Liver (tissue), 8 donors: ENCODE measurements at regions not wholly inside any gene's neighbourhood (a gene's known extent, or its start where the extent isn't known, plus 50 kb on each side); places are given as distances from the start of the nearest gene placed in this dataset.

Source experiments
- DNase-seq: peaks from one replicate; pipeline ENCODE4 v3.0.0-alpha.2; 2017; ENCODE audit warnings: low spot score
- H3K27ac ChIP-seq, 2 donors: one replicate each; pipeline ENCODE4 v1.7.0; 2013; ENCODE audit warnings: inconsistent platforms in 2 of 2, low read length in 2 of 2, control low read depth in 1 of 2, low read depth in 1 of 2, mild to moderate bottlenecking in 1 of 2
- H3K27me3 ChIP-seq, 4 donors: one replicate each; pipeline versions ENCODE4 v1.6.1 to v1.7.0; 2013; ENCODE audit warnings: low read length in 3 of 4, inconsistent platforms in 1 of 4, mild to moderate bottlenecking in 1 of 4, moderate library complexity in 1 of 4; ENCODE audit not compliant: control insufficient read depth in 4 of 4, insufficient read depth in 4 of 4
- H3K36me3 ChIP-seq, 4 donors: one replicate each; pipeline versions ENCODE4 v1.6.1 to v1.7.0; 2013; ENCODE audit warnings: low read length in 3 of 4, mild to moderate bottlenecking in 3 of 4, low read depth in 1 of 4, moderate library complexity in 1 of 4; ENCODE audit not compliant: control insufficient read depth in 4 of 4, insufficient read depth in 3 of 4
- H3K4me1 ChIP-seq, 4 donors: one replicate each; pipeline versions ENCODE4 v1.6.1 to v1.7.0; 2013; ENCODE audit warnings: low read length in 3 of 4, mild to moderate bottlenecking in 3 of 4, moderate library complexity in 1 of 4; ENCODE audit not compliant: control insufficient read depth in 4 of 4, insufficient read depth in 4 of 4
- H3K4me3 ChIP-seq, 3 donors: one replicate each; pipeline versions ENCODE4 v1.6.1 to v1.7.0; 2013; ENCODE audit warnings: low read length in 3 of 3, control low read depth in 1 of 3, low read depth in 1 of 3, mild to moderate bottlenecking in 1 of 3
- H3K9ac ChIP-seq, 2 donors: one replicate each; pipeline ENCODE4 v1.7.0; 2013; ENCODE audit warnings: low read length in 2 of 2, mild to moderate bottlenecking in 2 of 2, moderate library complexity in 2 of 2, control low read depth in 1 of 2, low read depth in 1 of 2
- H3K9me3 ChIP-seq, 4 donors: one replicate each; pipeline versions ENCODE4 v1.6.1 to v1.7.0; 2013; ENCODE audit warnings: low read length in 3 of 4; ENCODE audit not compliant: control insufficient read depth in 4 of 4
- FOXA1 ChIP-seq: IDR thresholded peaks from 2 replicates; pipeline ENCODE4 v1.6.1; 2016; ENCODE audit warnings: antibody characterized with exemption
- FOXA2 ChIP-seq: IDR thresholded peaks from 2 replicates; pipeline ENCODE4 v1.6.1; 2016; ENCODE audit warnings: antibody characterized with exemption
- GABPA ChIP-seq, 2 donors: IDR thresholded peaks in 1 of 2; conservative IDR thresholded peaks in 1 of 2; 2 replicates each; pipeline ENCODE4 v1.6.1; 2016; ENCODE audit warnings: antibody characterized with exemption in 2 of 2, mild to moderate bottlenecking in 1 of 2, moderate library complexity in 1 of 2
- HNF4G ChIP-seq: IDR thresholded peaks from 2 replicates; pipeline ENCODE4 v1.6.1; 2016; ENCODE audit warnings: antibody characterized with exemption
- NR2F2 ChIP-seq: IDR thresholded peaks from 2 replicates; pipeline ENCODE4 v1.6.1; 2016; ENCODE audit warnings: antibody characterized with exemption
- RAD21 ChIP-seq, 2 donors: IDR thresholded peaks; 2 replicates each; pipeline ENCODE4 v1.6.1; 2016; ENCODE audit warnings: antibody characterized with exemption in 2 of 2, mild to moderate bottlenecking in 2 of 2
- RXRA ChIP-seq, 2 donors: IDR thresholded peaks; 2 replicates each; pipeline ENCODE4 v1.6.1; 2017 to 2018; ENCODE audit warnings: antibody characterized with exemption in 2 of 2, mild to moderate bottlenecking in 1 of 2
- TAF1 ChIP-seq: conservative IDR thresholded peaks from 2 replicates; pipeline ENCODE4 v1.6.1; 2016; ENCODE audit warnings: antibody characterized with exemption, mild to moderate bottlenecking
- YY1 ChIP-seq: IDR thresholded peaks from 2 replicates; pipeline ENCODE4 v1.6.1; 2016; ENCODE audit warnings: antibody characterized with exemption, mild to moderate bottlenecking
- WGBS: extraction: QIAGEN DNeasy Blood & Tissue Kit; methylation state at CpG from one replicate; pipeline ENCODE4 v1.1.7; 2013; 5-methylcytosine and 5-hydroxymethylcytosine counted together
- TF ChIP-seq, protein P1 (sequence below): fragments of 150-350 bp; IDR thresholded peaks from 2 replicates; pipeline ENCODE4 v1.5.1; 2017; ENCODE audit warnings: improper control_type of control experiment, low read depth, low read length; ENCODE audit not compliant: missing input control
- TF ChIP-seq, protein P2 (sequence below): IDR thresholded peaks from 2 replicates; pipeline ENCODE4 v1.6.1; 2016; ENCODE audit warnings: antibody characterized with exemption
- TF ChIP-seq, protein P3 (sequence below): IDR thresholded peaks from 2 replicates; pipeline ENCODE4 v1.6.1; 2016; ENCODE audit warnings: antibody characterized with exemption, mild to moderate bottlenecking
- TF ChIP-seq, protein P4 (sequence below): IDR thresholded peaks from 2 replicates; pipeline ENCODE4 v1.6.1; 2016; ENCODE audit warnings: antibody characterized with exemption
- donor health status: healthy.
- donor health status: healthy.
- donor health status: healthy.
- donor health status: healthy.
- donor health status: healthy.

DNA sequence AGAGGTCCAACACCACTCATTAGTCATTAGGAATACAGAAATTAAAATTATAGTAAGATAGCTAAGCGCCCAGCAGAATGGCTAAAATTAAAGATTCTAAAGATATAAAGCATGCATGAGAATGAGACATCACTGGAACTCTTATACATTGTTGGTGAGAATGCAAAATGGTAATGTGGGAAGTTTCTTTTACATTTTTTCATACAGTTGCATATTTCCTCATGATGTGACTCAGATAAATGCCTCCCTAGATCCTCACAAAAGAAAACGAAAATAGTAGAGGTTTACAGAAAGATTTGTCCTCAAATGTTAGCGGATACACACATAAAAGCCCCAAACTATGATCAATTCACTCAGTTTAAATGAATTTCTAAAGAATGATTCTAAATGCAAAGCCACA is 633.7 kb upstream of the GJE1 start (continued):
- TF ChIP-seq, protein P1, sequence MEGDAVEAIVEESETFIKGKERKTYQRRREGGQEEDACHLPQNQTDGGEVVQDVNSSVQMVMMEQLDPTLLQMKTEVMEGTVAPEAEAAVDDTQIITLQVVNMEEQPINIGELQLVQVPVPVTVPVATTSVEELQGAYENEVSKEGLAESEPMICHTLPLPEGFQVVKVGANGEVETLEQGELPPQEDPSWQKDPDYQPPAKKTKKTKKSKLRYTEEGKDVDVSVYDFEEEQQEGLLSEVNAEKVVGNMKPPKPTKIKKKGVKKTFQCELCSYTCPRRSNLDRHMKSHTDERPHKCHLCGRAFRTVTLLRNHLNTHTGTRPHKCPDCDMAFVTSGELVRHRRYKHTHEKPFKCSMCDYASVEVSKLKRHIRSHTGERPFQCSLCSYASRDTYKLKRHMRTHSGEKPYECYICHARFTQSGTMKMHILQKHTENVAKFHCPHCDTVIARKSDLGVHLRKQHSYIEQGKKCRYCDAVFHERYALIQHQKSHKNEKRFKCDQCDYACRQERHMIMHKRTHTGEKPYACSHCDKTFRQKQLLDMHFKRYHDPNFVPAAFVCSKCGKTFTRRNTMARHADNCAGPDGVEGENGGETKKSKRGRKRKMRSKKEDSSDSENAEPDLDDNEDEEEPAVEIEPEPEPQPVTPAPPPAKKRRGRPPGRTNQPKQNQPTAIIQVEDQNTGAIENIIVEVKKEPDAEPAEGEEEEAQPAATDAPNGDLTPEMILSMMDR, result no peak
- TF ChIP-seq GABPA (IDR thresholded peaks at IDR 0.05 in 1 of 2, conservative IDR thresholded peaks at IDR 0.05 in 1 of 2), result no peak

DNA sequence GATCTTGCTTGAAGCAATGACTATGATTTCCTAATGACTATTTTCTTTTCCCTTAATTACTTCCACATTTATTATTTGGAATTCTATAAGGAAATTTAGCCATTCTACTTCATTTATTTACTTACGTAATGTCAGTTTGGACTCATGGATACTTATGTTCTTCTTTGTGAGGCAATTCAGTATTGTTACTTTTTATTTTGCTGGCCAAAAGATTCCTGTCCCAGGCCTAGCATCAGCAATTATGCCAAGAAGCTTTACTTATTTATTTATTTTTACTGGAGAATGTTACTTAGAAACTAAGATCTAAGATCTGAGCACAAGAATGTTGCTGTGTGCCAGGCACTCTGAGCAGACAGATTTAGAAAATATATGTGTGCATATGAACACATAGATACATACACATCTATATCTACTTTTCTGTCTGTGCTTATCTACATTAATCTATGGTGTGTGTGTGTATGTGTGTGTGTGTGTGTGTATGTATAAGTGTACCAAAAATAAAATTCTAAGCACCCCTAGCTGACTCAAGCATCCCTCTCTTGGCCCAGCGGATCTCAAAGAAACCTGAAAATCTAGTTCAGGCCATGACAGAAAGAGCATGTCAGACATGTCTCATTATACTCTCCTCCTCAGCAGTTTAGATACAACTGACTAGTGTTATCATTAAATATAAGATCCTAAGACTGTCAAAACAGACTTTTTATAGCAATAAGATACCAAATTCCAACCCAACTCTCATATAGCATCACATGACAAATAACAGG is 640.0 kb upstream of the GJE1 start:
- no peaks in the 10 kb centered on the region for H3K9me3 ChIP-seq
- no peaks in the 10 kb centered on the region for H3K27me3 ChIP-seq
- H3K27ac ChIP-seq, result no peak overlapping the region
- no peak overlapping the region for H3K4me3 ChIP-seq
- no peaks in the 10 kb centered on the region for H3K36me3 ChIP-seq
- H3K4me1 ChIP-seq, result no peaks in the 10 kb centered on the region
- 92% methylated on average over 2 of the region's 2 CpGs for WGBS
- TF ChIP-seq, protein P2, sequence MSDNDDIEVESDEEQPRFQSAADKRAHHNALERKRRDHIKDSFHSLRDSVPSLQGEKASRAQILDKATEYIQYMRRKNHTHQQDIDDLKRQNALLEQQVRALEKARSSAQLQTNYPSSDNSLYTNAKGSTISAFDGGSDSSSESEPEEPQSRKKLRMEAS, result no peak
- TF ChIP-seq, protein P3, sequence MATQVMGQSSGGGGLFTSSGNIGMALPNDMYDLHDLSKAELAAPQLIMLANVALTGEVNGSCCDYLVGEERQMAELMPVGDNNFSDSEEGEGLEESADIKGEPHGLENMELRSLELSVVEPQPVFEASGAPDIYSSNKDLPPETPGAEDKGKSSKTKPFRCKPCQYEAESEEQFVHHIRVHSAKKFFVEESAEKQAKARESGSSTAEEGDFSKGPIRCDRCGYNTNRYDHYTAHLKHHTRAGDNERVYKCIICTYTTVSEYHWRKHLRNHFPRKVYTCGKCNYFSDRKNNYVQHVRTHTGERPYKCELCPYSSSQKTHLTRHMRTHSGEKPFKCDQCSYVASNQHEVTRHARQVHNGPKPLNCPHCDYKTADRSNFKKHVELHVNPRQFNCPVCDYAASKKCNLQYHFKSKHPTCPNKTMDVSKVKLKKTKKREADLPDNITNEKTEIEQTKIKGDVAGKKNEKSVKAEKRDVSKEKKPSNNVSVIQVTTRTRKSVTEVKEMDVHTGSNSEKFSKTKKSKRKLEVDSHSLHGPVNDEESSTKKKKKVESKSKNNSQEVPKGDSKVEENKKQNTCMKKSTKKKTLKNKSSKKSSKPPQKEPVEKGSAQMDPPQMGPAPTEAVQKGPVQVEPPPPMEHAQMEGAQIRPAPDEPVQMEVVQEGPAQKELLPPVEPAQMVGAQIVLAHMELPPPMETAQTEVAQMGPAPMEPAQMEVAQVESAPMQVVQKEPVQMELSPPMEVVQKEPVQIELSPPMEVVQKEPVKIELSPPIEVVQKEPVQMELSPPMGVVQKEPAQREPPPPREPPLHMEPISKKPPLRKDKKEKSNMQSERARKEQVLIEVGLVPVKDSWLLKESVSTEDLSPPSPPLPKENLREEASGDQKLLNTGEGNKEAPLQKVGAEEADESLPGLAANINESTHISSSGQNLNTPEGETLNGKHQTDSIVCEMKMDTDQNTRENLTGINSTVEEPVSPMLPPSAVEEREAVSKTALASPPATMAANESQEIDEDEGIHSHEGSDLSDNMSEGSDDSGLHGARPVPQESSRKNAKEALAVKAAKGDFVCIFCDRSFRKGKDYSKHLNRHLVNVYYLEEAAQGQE, result no peak
- TF ChIP-seq, protein P1, result no peak
- TF ChIP-seq, protein P4, sequence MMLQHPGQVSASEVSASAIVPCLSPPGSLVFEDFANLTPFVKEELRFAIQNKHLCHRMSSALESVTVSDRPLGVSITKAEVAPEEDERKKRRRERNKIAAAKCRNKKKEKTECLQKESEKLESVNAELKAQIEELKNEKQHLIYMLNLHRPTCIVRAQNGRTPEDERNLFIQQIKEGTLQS, result no peak
- TF ChIP-seq RXRA (IDR thresholded peaks at IDR 0.05) (no peak), GABPA (IDR thresholded peaks at IDR 0.05 in 1 of 2, conservative IDR thresholded peaks at IDR 0.05 in 1 of 2) (no peak), FOXA2 (no peak), RAD21 (IDR thresholded peaks at IDR 0.05) (no peak), FOXA1 (no peak), TAF1 (no peak), HNF4G (no peak), NR2F2 (no peak), YY1 (no peak)
- H3K9ac ChIP-seq, result no peak overlapping the region
- DNase-seq, result no peak
